ENCODE measurements at regions not wholly inside any gene's neighbourhood (a gene's known extent, or its start where the extent isn't known, plus 50 kb on each side); places are given as distances from the start of the nearest gene placed in this dataset.

DNA sequence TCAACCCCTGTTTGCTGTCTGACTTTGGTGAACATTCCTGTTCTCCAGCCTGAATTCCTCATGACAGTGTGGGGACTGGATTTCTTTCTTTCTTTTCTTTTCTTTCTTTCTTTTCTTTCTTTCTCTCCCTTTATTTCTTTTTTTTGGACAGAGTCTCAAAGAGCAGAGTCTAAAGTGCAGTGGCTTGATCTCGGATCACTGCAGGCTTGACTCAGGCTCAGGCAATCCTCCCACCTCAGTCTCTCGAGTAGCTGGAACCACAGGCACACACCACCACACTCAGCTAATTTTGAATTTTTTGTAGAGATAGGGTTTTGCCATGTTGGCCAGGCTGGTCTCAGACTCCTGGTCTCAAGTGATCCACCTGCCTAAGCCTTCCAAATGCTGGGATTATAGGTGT is 63.1 kb downstream of the RPUSD4 start:
- TF ChIP-seq, protein P1, sequence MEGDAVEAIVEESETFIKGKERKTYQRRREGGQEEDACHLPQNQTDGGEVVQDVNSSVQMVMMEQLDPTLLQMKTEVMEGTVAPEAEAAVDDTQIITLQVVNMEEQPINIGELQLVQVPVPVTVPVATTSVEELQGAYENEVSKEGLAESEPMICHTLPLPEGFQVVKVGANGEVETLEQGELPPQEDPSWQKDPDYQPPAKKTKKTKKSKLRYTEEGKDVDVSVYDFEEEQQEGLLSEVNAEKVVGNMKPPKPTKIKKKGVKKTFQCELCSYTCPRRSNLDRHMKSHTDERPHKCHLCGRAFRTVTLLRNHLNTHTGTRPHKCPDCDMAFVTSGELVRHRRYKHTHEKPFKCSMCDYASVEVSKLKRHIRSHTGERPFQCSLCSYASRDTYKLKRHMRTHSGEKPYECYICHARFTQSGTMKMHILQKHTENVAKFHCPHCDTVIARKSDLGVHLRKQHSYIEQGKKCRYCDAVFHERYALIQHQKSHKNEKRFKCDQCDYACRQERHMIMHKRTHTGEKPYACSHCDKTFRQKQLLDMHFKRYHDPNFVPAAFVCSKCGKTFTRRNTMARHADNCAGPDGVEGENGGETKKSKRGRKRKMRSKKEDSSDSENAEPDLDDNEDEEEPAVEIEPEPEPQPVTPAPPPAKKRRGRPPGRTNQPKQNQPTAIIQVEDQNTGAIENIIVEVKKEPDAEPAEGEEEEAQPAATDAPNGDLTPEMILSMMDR (IDR thresholded peaks at IDR 0.05; ENCODE audit: insufficient read depth, low read depth, low read length): no peak
- no peak for TF ChIP-seq EZH2 (IDR thresholded peaks at IDR 0.05; ENCODE audit: insufficient read depth, low read length)
